IPS-NIHi7 (cell line): ENCODE measurements at regions not wholly inside any gene's neighbourhood (a gene's known extent, or its start where the extent isn't known, plus 50 kb on each side); places are given as distances from the start of the nearest gene placed in this dataset.

ENCODE experiments used
- DNase-seq: peaks from one replicate; pipeline ENCODE4 v3.0.0; 2012; ENCODE audit warnings: mixed read lengths; ENCODE audit errors: extremely low spot score

GRCh38 chr19:56946159-56946558 lies 105.6 kb upstream of the PEG3 start:
- DNase-seq: no peak

GRCh38 chr19:56947206-56947605 lies 106.7 kb upstream of the PEG3 start:
- no peak for DNase-seq

GRCh38 chr19:56949626-56950025 lies 109.1 kb upstream of the PEG3 start:
- DNase-seq: no peak

GRCh38 chr19:56951672-56952071 lies 111.1 kb upstream of the PEG3 start:
- DNase-seq: no peak

GRCh38 chr19:56953470-56953869 lies 112.9 kb upstream of the PEG3 start:
- no peak for DNase-seq

- DNase-seq: no peak
These were observed 115.2 kb upstream of the PEG3 start for GRCh38 chr19:56955637-56956216.

- no peak for DNase-seq
These were observed 116.1 kb upstream of the PEG3 start for GRCh38 chr19:56956503-56957226.

- no peak for DNase-seq
These were observed 118.7 kb upstream of the PEG3 start for GRCh38 chr19:56959205-56959604.

- no peak for DNase-seq
These were observed 120.5 kb upstream of the PEG3 start for GRCh38 chr19:56960959-56961543.

GRCh38 chr19:56964410-56964920 lies 123.9 kb upstream of the PEG3 start:
- DNase-seq: no peak

GRCh38 chr19:56966225-56966696 lies 125.7 kb upstream of the PEG3 start:
- no peak for DNase-seq

GRCh38 chr19:56966697-56967299 lies 126.3 kb upstream of the PEG3 start:
- DNase-seq: no peak

- no peak for DNase-seq
These were observed 128.6 kb upstream of the PEG3 start for GRCh38 chr19:56969156-56969555.

GRCh38 chr19:56969759-56970178 lies 129.2 kb upstream of the PEG3 start:
- DNase-seq: no peak

- DNase-seq: no peak
These were observed 130.7 kb upstream of the PEG3 start for GRCh38 chr19:56971230-56971629.

- no peak for DNase-seq
These were observed 131.8 kb upstream of the PEG3 start for GRCh38 chr19:56972291-56972841.

- DNase-seq: no peak
These were observed 133.4 kb upstream of the PEG3 start for GRCh38 chr19:56973713-56974555.

- no peak for DNase-seq
These were observed 134.2 kb upstream of the PEG3 start for GRCh38 chr19:56974556-56975207.

GRCh38 chr19:56976300-56976699 lies 135.8 kb upstream of the PEG3 start:
- DNase-seq: no peak

GRCh38 chr19:56976995-56977906 lies 136.7 kb upstream of the PEG3 start:
- DNase-seq: no peak
